ENCODE measurements at regions not wholly inside any gene's neighbourhood (a gene's known extent, or its start where the extent isn't known, plus 50 kb on each side); places are given as distances from the start of the nearest gene placed in this dataset.
"Not testable (repeated sequence)": the region's sequence is repeated elsewhere in the genome, so short reads cannot be mapped to it uniquely, and the experiment has no call there.

GRCh38 chr7:76129836-76130235, 71.9 kb upstream of the SRRM3 start:
- DNase-seq (ENCODE audit: low spot score) = no peak
- Histone ChIP-seq H3K9ac (ENCODE audit: low read depth, low read length, poor library complexity) (no peak overlapping the region), H2BK5ac (ENCODE audit: low read length) (no peak overlapping the region), H3K4ac (ENCODE audit: low read length) (no peak overlapping the region), H4K8ac (ENCODE audit: low read depth, low read length) (no peak overlapping the region), H3K4me3 (ENCODE audit: low read length in 2 of 2) (no peak overlapping the region), H2BK12ac (ENCODE audit: low read length) (no peak overlapping the region), H3K14ac (ENCODE audit: low read length) (no peak overlapping the region), H3K4me1 (ENCODE audit: control insufficient read depth in 2 of 2, insufficient read depth in 1 of 2, low read depth in 1 of 2, low read length in 2 of 2) (no peaks in the 10 kb centered on the region), H2BK15ac (ENCODE audit: low read length) (no peak overlapping the region), H3K23ac (ENCODE audit: low read depth, low read length, poor library complexity) (no peak overlapping the region), H3K18ac (ENCODE audit: low read length) (no peak overlapping the region), H3K9me3 (replicated peaks in 1 of 2; ENCODE audit: control insufficient read depth in 2 of 2, insufficient read depth in 1 of 2, low read depth in 1 of 2, low read length in 2 of 2) (no peaks in the 10 kb centered on the region), H2AK5ac (ENCODE audit: low read depth, low read length) (no peak overlapping the region), H3K27ac (replicated peaks; ENCODE audit: low read length) (no peak overlapping the region), H3K27me3 (ENCODE audit: control insufficient read depth in 3 of 3, insufficient read depth in 3 of 3, low read depth in 1 of 3, low read length in 3 of 3) (peaks cover 0 to 7% (median 0%) of the 10 kb centered on the region in 3 experiments), H3K79me1 (ENCODE audit: low read depth, low read length) (no peaks in the 10 kb centered on the region), H3K4me2 (ENCODE audit: insufficient read depth, low read length, poor library complexity, severe bottlenecking) (no peak overlapping the region), H2BK120ac (ENCODE audit: low read depth, low read length) (no peak overlapping the region), H3K36me3 (replicated peaks in 1 of 2; ENCODE audit: control insufficient read depth in 2 of 2, insufficient read depth in 2 of 2, low read length in 2 of 2) (no peaks in the 10 kb centered on the region), H4K91ac (ENCODE audit: low read depth, low read length, poor library complexity) (no peak overlapping the region), H2AFZ (ENCODE audit: low read length) (no peak overlapping the region)
- WGBS, 2 donors (ENCODE audit: extremely low coverage in 2 of 2, insufficient read length in 2 of 2, insufficient replicate concordance in 1 of 2) = no CpG with 5 or more reads among the region's 8 CpGs

DNA sequence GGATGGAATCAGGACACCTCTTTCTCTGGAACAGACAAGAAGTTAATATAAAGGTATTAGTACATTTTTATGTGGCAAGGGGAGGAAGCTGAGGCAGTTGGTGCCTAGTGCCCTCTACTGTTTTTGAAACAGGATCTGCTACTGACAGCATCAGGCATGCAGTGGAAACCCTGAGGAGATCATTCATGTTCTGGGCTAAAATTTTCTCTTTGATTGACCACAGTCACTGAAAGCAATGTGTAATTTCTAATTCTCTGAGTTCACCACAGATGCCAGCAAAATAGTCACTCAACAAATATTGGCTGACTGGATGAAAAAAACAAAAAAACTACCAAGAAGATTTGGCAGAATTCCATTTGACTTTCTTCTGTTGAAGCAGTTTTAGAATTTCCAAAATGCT, 71.0 kb upstream of the SRRM3 start:
- not testable (repeated sequence) for DNase-seq (ENCODE audit: low spot score); H3K4me2 ChIP-seq (ENCODE audit: insufficient read depth, low read length, poor library complexity, severe bottlenecking); H3K27me3 ChIP-seq (ENCODE audit: control insufficient read depth in 3 of 3, insufficient read depth in 3 of 3, low read depth in 1 of 3, low read length in 3 of 3)

GRCh38 chr7:76131887-76132286, 69.8 kb upstream of the SRRM3 start:
- H3K4ac ChIP-seq (ENCODE audit: low read length); H2BK5ac ChIP-seq (ENCODE audit: low read length); DNase-seq (ENCODE audit: low spot score); H2AFZ ChIP-seq (ENCODE audit: low read length); H3K4me1 ChIP-seq (ENCODE audit: control insufficient read depth in 2 of 2, insufficient read depth in 1 of 2, low read depth in 1 of 2, low read length in 2 of 2); H3K36me3 ChIP-seq (replicated peaks in 1 of 2; ENCODE audit: control insufficient read depth in 2 of 2, insufficient read depth in 2 of 2, low read length in 2 of 2); H3K14ac ChIP-seq (ENCODE audit: low read length); H3K79me1 ChIP-seq (ENCODE audit: low read depth, low read length); H2BK120ac ChIP-seq (ENCODE audit: low read depth, low read length); H3K27me3 ChIP-seq (ENCODE audit: control insufficient read depth in 3 of 3, insufficient read depth in 3 of 3, low read depth in 1 of 3, low read length in 3 of 3); H4K8ac ChIP-seq (ENCODE audit: low read depth, low read length); H3K9me3 ChIP-seq (replicated peaks in 1 of 2; ENCODE audit: control insufficient read depth in 2 of 2, insufficient read depth in 1 of 2, low read depth in 1 of 2, low read length in 2 of 2); H3K27ac ChIP-seq (replicated peaks; ENCODE audit: low read length); H3K18ac ChIP-seq (ENCODE audit: low read length); H3K23ac ChIP-seq (ENCODE audit: low read depth, low read length, poor library complexity); H3K4me3 ChIP-seq (ENCODE audit: low read length in 2 of 2); H2AK5ac ChIP-seq (ENCODE audit: low read depth, low read length); H2BK15ac ChIP-seq (ENCODE audit: low read length); H3K4me2 ChIP-seq (ENCODE audit: insufficient read depth, low read length, poor library complexity, severe bottlenecking); H3K9ac ChIP-seq (ENCODE audit: low read depth, low read length, poor library complexity); H4K91ac ChIP-seq (ENCODE audit: low read depth, low read length, poor library complexity); H2BK12ac ChIP-seq (ENCODE audit: low read length): not testable (repeated sequence)
- WGBS, 2 donors (ENCODE audit: extremely low coverage in 2 of 2, insufficient read length in 2 of 2, insufficient replicate concordance in 1 of 2) = no CpG with 5 or more reads among the region's 5 CpGs

More for the DNA sequence above, 71.0 kb upstream of the SRRM3 start:
- not testable (repeated sequence) for H3K4ac ChIP-seq (ENCODE audit: low read length); H3K9me3 ChIP-seq (replicated peaks in 1 of 2; ENCODE audit: control insufficient read depth in 2 of 2, insufficient read depth in 1 of 2, low read depth in 1 of 2, low read length in 2 of 2); H2BK12ac ChIP-seq (ENCODE audit: low read length); H2BK120ac ChIP-seq (ENCODE audit: low read depth, low read length); H3K79me1 ChIP-seq (ENCODE audit: low read depth, low read length); H3K23ac ChIP-seq (ENCODE audit: low read depth, low read length, poor library complexity); H4K91ac ChIP-seq (ENCODE audit: low read depth, low read length, poor library complexity); H2BK5ac ChIP-seq (ENCODE audit: low read length); H3K36me3 ChIP-seq (replicated peaks in 1 of 2; ENCODE audit: control insufficient read depth in 2 of 2, insufficient read depth in 2 of 2, low read length in 2 of 2); H2BK15ac ChIP-seq (ENCODE audit: low read length); H3K18ac ChIP-seq (ENCODE audit: low read length); H3K9ac ChIP-seq (ENCODE audit: low read depth, low read length, poor library complexity); H3K27ac ChIP-seq (replicated peaks; ENCODE audit: low read length); H2AFZ ChIP-seq (ENCODE audit: low read length); H4K8ac ChIP-seq (ENCODE audit: low read depth, low read length); H3K4me3 ChIP-seq (ENCODE audit: low read length in 2 of 2); H3K14ac ChIP-seq (ENCODE audit: low read length); H3K4me1 ChIP-seq (ENCODE audit: control insufficient read depth in 2 of 2, insufficient read depth in 1 of 2, low read depth in 1 of 2, low read length in 2 of 2); H2AK5ac ChIP-seq (ENCODE audit: low read depth, low read length)

DNA sequence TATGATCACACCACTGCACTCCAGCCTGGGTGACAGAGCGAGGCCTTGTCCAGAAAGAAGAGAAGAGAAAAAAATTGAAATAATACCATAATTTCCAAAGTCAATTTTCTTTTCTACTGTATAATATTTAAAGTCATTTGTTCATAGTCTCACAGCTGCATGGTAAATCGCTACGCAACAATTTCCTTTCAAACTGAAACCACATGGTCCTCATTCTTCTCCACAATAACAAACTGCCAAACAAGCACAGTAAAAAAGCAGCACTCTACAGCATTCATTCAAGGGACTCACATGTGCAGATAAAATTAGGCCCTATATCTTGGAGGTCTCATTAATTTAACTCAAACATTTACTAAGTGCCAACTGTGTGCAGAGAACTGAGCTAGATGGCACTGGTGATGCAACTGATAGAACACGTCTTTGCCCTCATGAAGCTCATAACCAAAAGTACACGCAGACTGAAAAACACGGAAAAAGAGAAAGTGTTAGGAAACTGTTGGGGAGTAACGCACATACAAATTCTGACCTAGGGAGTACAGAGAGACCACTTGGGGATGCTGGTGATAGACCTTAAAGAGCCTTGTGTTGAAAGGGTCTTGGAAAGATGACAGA, 68.4 kb upstream of the SRRM3 start:
- H2BK120ac ChIP-seq (ENCODE audit: low read depth, low read length) = no peak overlapping the region
- H3K36me3 ChIP-seq (replicated peaks in 1 of 2; ENCODE audit: control insufficient read depth in 2 of 2, insufficient read depth in 2 of 2, low read length in 2 of 2) = no peaks in the 10 kb centered on the region
- H3K9ac ChIP-seq (ENCODE audit: low read depth, low read length, poor library complexity) = no peak overlapping the region
- no peak overlapping the region for H2BK12ac ChIP-seq (ENCODE audit: low read length)
- H3K79me1 ChIP-seq (ENCODE audit: low read depth, low read length) = no peaks in the 10 kb centered on the region
- no peak overlapping the region for H3K4me3 ChIP-seq (ENCODE audit: low read length in 2 of 2)
- WGBS, 2 donors (ENCODE audit: extremely low coverage in 2 of 2, insufficient read length in 2 of 2, insufficient replicate concordance in 1 of 2) = no CpG with 5 or more reads among the region's 7 CpGs
- no peaks in the 10 kb centered on the region for H3K4me1 ChIP-seq (ENCODE audit: control insufficient read depth in 2 of 2, insufficient read depth in 1 of 2, low read depth in 1 of 2, low read length in 2 of 2)
- no peak overlapping the region for H3K27ac ChIP-seq (replicated peaks; ENCODE audit: low read length)
- H2BK5ac ChIP-seq (ENCODE audit: low read length) = no peak overlapping the region
- H3K4ac ChIP-seq (ENCODE audit: low read length) = no peak overlapping the region
- H2AK5ac ChIP-seq (ENCODE audit: low read depth, low read length) = no peak overlapping the region
- DNase-seq (ENCODE audit: low spot score) = no peak
- peaks cover 0 to 8% (median 0%) of the 10 kb centered on the region in 3 experiments for H3K27me3 ChIP-seq (ENCODE audit: control insufficient read depth in 3 of 3, insufficient read depth in 3 of 3, low read depth in 1 of 3, low read length in 3 of 3)
- H3K18ac ChIP-seq (ENCODE audit: low read length) = no peak overlapping the region
- no peak overlapping the region for H3K23ac ChIP-seq (ENCODE audit: low read depth, low read length, poor library complexity)
- no peak overlapping the region for H3K4me2 ChIP-seq (ENCODE audit: insufficient read depth, low read length, poor library complexity, severe bottlenecking)
- no peak overlapping the region for H2AFZ ChIP-seq (ENCODE audit: low read length)
- H3K9me3 ChIP-seq (replicated peaks in 1 of 2; ENCODE audit: control insufficient read depth in 2 of 2, insufficient read depth in 1 of 2, low read depth in 1 of 2, low read length in 2 of 2) = no peaks in the 10 kb centered on the region
- no peak overlapping the region for H3K14ac ChIP-seq (ENCODE audit: low read length)
- no peak overlapping the region for H2BK15ac ChIP-seq (ENCODE audit: low read length)
- no peak overlapping the region for H4K91ac ChIP-seq (ENCODE audit: low read depth, low read length, poor library complexity)
- no peak overlapping the region for H4K8ac ChIP-seq (ENCODE audit: low read depth, low read length)

Data from neuronal stem cell (in vitro differentiated cells).